ENCODE measurements at regions not wholly inside any gene's neighbourhood (a gene's known extent, or its start where the extent isn't known, plus 50 kb on each side); places are given as distances from the start of the nearest gene placed in this dataset.

DNA sequence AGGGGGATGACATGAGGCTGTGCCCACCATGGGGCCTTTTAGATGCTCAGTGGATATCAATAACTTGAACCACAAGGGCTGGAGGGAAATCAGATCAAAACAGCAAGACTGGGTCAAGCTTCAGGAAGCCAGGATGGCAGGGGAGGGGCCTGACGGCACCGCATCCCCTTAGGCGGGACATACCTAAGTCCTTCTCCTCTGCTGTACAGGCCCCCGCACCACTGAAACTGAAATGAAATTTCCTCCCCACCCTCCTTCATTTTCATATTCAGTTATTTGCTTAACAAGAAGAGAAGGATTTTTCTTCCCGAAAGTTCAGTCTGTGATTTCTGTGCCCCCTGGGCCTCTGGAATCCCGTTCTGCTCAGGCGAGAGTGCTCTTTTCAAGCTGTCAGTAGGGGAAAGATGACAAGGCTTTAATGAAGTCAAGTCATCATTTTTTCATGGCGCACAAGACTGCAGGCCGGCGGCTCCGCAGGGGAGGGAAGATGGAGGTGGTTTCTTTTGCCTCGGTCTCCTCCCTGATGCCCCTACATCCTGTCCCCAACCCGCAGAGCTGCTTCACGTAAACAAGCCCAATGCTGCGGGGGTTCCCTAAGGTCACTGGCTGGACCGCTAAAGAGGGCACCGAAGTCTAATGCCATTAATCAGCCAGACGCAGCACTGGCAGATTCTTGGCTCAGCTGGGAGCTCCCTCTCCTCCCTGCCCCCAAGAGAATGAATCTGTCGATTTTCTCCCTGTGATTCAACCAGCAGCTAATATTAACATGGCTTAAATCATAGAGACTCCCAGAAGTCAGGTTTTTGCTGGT is 264.8 kb downstream of the C1orf94 start:
- no peak overlapping the region for H2BK20ac ChIP-seq (ENCODE audit: low read depth, low read length, poor library complexity, severe bottlenecking)
- H2AFZ ChIP-seq (ENCODE audit: low read length), result no peak overlapping the region
- H3K23ac ChIP-seq (ENCODE audit: insufficient read length, low read depth, low read length), result no peak overlapping the region
- no peak overlapping the region for H3K4me2 ChIP-seq (ENCODE audit: insufficient read depth, insufficient read length, low read length)
- no peaks in the 10 kb centered on the region for H3K23me2 ChIP-seq (ENCODE audit: insufficient read length, low read depth, low read length, poor library complexity, severe bottlenecking)
- H3K4me3 Mint-ChIP-seq, result no peak overlapping the region
- H3K27me3 ChIP-seq (ENCODE audit: insufficient read depth, low read length), result no peaks in the 10 kb centered on the region; the same call in 1 of the 2 replicates
- H2BK15ac ChIP-seq (ENCODE audit: low read depth, low read length), result no peak overlapping the region
- H3K56ac ChIP-seq (ENCODE audit: insufficient read length, low read depth, low read length), result no peak overlapping the region
- no peak overlapping the region for H3K14ac ChIP-seq (ENCODE audit: insufficient read depth, low read length)
- no peak overlapping the region for H3T11ph ChIP-seq (ENCODE audit: low read length)
- no peak overlapping the region for H2BK120ac ChIP-seq (ENCODE audit: low read depth, low read length, poor library complexity, severe bottlenecking)
- H4K5ac ChIP-seq (ENCODE audit: insufficient read length, low read depth, low read length), result no peak overlapping the region
- H2BK5ac ChIP-seq (ENCODE audit: insufficient read length, low read length), result no peak overlapping the region
- H3K18ac ChIP-seq (ENCODE audit: insufficient read length, low read depth, low read length), result no peak overlapping the region
- no peaks in the 10 kb centered on the region for H3K36me3 Mint-ChIP-seq (ENCODE audit: insufficient read depth in 1 of 3, low read depth in 3 of 3)
- H4K91ac ChIP-seq (ENCODE audit: insufficient read length, low read depth, low read length), result no peak overlapping the region
- no peak overlapping the region for H3K27ac ChIP-seq (ENCODE audit: insufficient read length, low read depth, low read length)
- no peak for DNase-seq
- H2AK5ac ChIP-seq (ENCODE audit: insufficient read length, low read length), result no peak overlapping the region
- TF ChIP-seq CTCF (conservative IDR thresholded peaks at IDR 0.05), result no peak
- H3K4me1 Mint-ChIP-seq, result peaks cover 0 to 3% of the 10 kb centered on the region in 2 experiments; a peak in 3 of 4 replicates
- no peaks in the 10 kb centered on the region for H3K9me3 Mint-ChIP-seq
- WGBS (ENCODE audit: extremely low coverage, insufficient read length, low lambda C conversion rate), result no CpG with 5 or more reads among the region's 19 CpGs
- H3K4ac ChIP-seq (ENCODE audit: low read depth, low read length), result no peak overlapping the region
- no peak overlapping the region for H3K9ac ChIP-seq (ENCODE audit: extremely low read depth, insufficient read length, low read length)
- H3K27ac Mint-ChIP-seq, result no peak overlapping the region
- H3K79me2 ChIP-seq (ENCODE audit: insufficient read depth, low read length), result no peaks in the 10 kb centered on the region
- peaks cover 32% of the 10 kb centered on the region for H3K27me3 Mint-ChIP-seq (ENCODE audit: low read depth)
- no peaks in the 10 kb centered on the region for H4K20me1 ChIP-seq (ENCODE audit: control insufficient read depth, insufficient read depth, insufficient read length)
- no peak overlapping the region for H2BK12ac ChIP-seq (ENCODE audit: insufficient read length, low read depth, low read length)
- H3K79me1 ChIP-seq (ENCODE audit: insufficient read depth, low read depth, low read length, poor library complexity, severe bottlenecking), result no peaks in the 10 kb centered on the region
- H3K9me3 ChIP-seq (ENCODE audit: control insufficient read depth, low read depth, low read length), result no peaks in the 10 kb centered on the region
- H3K4me1 ChIP-seq (ENCODE audit: insufficient read depth, low read length), result no peaks in the 10 kb centered on the region
- H4K8ac ChIP-seq (replicated peaks; ENCODE audit: insufficient read length, low read depth, low read length), result no peak overlapping the region

Data from H9 (cell line).